Neuronal stem cell (in vitro differentiated cells): ENCODE measurements at regions not wholly inside any gene's neighbourhood (a gene's known extent, or its start where the extent isn't known, plus 50 kb on each side); places are given as distances from the start of the nearest gene placed in this dataset.
"Not testable (repeated sequence)": the region's sequence is repeated elsewhere in the genome, so short reads cannot be mapped to it uniquely, and the experiment has no call there.

Experiments used
- DNase-seq: peaks from one replicate; pipeline ENCODE4 v3.0.0-alpha.2; 2013; ENCODE audit warnings: low spot score
- H2AFZ ChIP-seq: one replicate; pipeline ENCODE4 v1.6.1; 2013; ENCODE audit warnings: mild to moderate bottlenecking, low read length, inconsistent platforms
- H2AK5ac ChIP-seq: 2 replicates; pipeline ENCODE4 v1.6.1; 2013; ENCODE audit warnings: low read depth, mild to moderate bottlenecking, inconsistent platforms, low read length, moderate library complexity, mixed read lengths
- H2BK120ac ChIP-seq: 2 replicates; pipeline ENCODE4 v1.6.1; 2013; ENCODE audit warnings: low read depth, mild to moderate bottlenecking, inconsistent platforms, low read length, moderate library complexity, mixed read lengths
- H2BK12ac ChIP-seq: one replicate; pipeline ENCODE4 v1.6.1; 2013; ENCODE audit warnings: low read length, inconsistent platforms
- H2BK15ac ChIP-seq: 2 replicates; pipeline ENCODE4 v1.6.1; 2013; ENCODE audit warnings: mild to moderate bottlenecking, low read length, inconsistent platforms, mixed read lengths
- H2BK5ac ChIP-seq: one replicate; pipeline ENCODE4 v1.6.1; 2013; ENCODE audit warnings: inconsistent platforms, mild to moderate bottlenecking, low read length, moderate library complexity
- H3K14ac ChIP-seq: one replicate; pipeline ENCODE4 v1.6.1; 2013; ENCODE audit warnings: low read length, inconsistent platforms
- H3K18ac ChIP-seq: 2 replicates; pipeline ENCODE4 v1.6.1; 2013; ENCODE audit warnings: low read length, inconsistent platforms
- H3K23ac ChIP-seq: 2 replicates; pipeline ENCODE4 v1.6.1; 2013; ENCODE audit warnings: low read depth, mild to moderate bottlenecking, mixed read lengths, low read length, inconsistent platforms; ENCODE audit not compliant: poor library complexity
- H3K27ac ChIP-seq: replicated peaks from 3 replicates; pipeline ENCODE4 v1.5.1; 2013; ENCODE audit warnings: low read length, inconsistent platforms
- H3K27me3 ChIP-seq, 3 experiments: 2 replicates each; pipeline ENCODE4 v1.6.1; 2013; ENCODE audit warnings: low read length in 3 of 3, mild to moderate bottlenecking in 2 of 3, inconsistent platforms in 1 of 3, low read depth in 1 of 3, mixed read lengths in 1 of 3, moderate library complexity in 1 of 3; ENCODE audit not compliant: control insufficient read depth in 3 of 3, insufficient read depth in 3 of 3
- H3K36me3 ChIP-seq, 2 donors: replicated peaks in 1 of 2; 2 replicates each; pipeline ENCODE4 v1.6.1; 2013; ENCODE audit warnings: low read length in 2 of 2; ENCODE audit not compliant: control insufficient read depth in 2 of 2, insufficient read depth in 2 of 2
- H3K4ac ChIP-seq: 2 replicates; pipeline ENCODE4 v1.6.1; 2013; ENCODE audit warnings: inconsistent platforms, mild to moderate bottlenecking, low read length, moderate library complexity
- H3K4me1 ChIP-seq, 2 donors: 1 replicate in 1 of 2; 2 replicates in 1 of 2; pipeline ENCODE4 v1.6.1; 2013; ENCODE audit warnings: low read length in 2 of 2, low read depth in 1 of 2; ENCODE audit not compliant: control insufficient read depth in 2 of 2, insufficient read depth in 1 of 2
- H3K4me2 ChIP-seq: one replicate; pipeline ENCODE4 v1.6.1; 2013; ENCODE audit warnings: mild to moderate bottlenecking, low read length, inconsistent platforms; ENCODE audit not compliant: insufficient read depth, poor library complexity, severe bottlenecking
- H3K4me3 ChIP-seq, 2 donors: 2 replicates each; pipeline ENCODE4 v1.5.1; 2013; ENCODE audit warnings: low read length in 2 of 2, mild to moderate bottlenecking in 2 of 2, inconsistent platforms in 1 of 2, moderate library complexity in 1 of 2
- H3K79me1 ChIP-seq: one replicate; pipeline ENCODE4 v1.6.1; 2013; ENCODE audit warnings: low read depth, mild to moderate bottlenecking, inconsistent platforms, low read length, moderate library complexity
- H3K9ac ChIP-seq: one replicate; pipeline ENCODE4 v1.6.1; 2013; ENCODE audit warnings: mild to moderate bottlenecking, low read depth, low read length, inconsistent platforms; ENCODE audit not compliant: poor library complexity
- H3K9me3 ChIP-seq, 2 donors: replicated peaks in 1 of 2; 2 replicates each; pipeline versions ENCODE3 to v1.6.1; 2013; ENCODE audit warnings: low read length in 2 of 2, mild to moderate bottlenecking in 2 of 2, inconsistent platforms in 1 of 2, low read depth in 1 of 2, mixed read lengths in 1 of 2, moderate library complexity in 1 of 2; ENCODE audit not compliant: control insufficient read depth in 2 of 2, insufficient read depth in 1 of 2
- H4K8ac ChIP-seq: one replicate; pipeline ENCODE4 v1.6.1; 2013; ENCODE audit warnings: low read depth, mild to moderate bottlenecking, inconsistent platforms, low read length, moderate library complexity
- H4K91ac ChIP-seq: one replicate; pipeline ENCODE4 v1.6.1; 2013; ENCODE audit warnings: low read length, low read depth, mild to moderate bottlenecking, inconsistent platforms; ENCODE audit not compliant: poor library complexity
- WGBS, 2 donors: extraction: QIAGEN DNeasy Blood & Tissue Kit; methylation state at CpG; one replicate each; pipeline ENCODE4 v1.1.7; 2013; ENCODE audit warnings: missing lambda C conversion rate in 2 of 2, mixed read lengths in 1 of 2; ENCODE audit not compliant: insufficient read length in 2 of 2, insufficient replicate concordance in 1 of 2; ENCODE audit errors: extremely low coverage in 2 of 2; 5-methylcytosine and 5-hydroxymethylcytosine counted together

DNA sequence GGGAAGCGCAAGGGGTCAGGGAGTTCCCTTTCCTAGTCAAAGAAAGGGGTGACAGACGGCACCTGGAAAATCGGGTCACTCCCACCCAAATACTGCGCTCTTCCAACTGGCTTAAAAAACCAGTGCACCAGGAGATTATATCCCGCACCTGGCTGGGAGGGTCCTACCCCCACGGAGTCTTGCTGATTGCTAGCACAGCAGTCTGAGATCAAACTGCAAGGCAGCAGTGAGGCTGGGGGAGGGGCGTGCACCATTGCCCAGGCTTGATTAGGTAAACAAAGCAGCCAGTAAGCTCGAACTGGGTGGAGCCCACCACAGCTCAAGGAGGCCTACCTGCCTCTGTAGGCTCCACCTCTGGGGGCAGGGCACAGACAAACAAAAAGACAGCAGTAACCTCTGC, 726.0 kb upstream of the MANEA start:
- not testable (repeated sequence) for H2BK12ac ChIP-seq, H3K18ac ChIP-seq, H3K9me3 ChIP-seq, H3K23ac ChIP-seq, H2BK5ac ChIP-seq, H4K91ac ChIP-seq, H3K79me1 ChIP-seq, H3K4ac ChIP-seq, H3K9ac ChIP-seq, H3K27me3 ChIP-seq, H4K8ac ChIP-seq, H2BK120ac ChIP-seq, H3K36me3 ChIP-seq, H3K27ac ChIP-seq, H2AK5ac ChIP-seq, H3K4me1 ChIP-seq, H3K4me2 ChIP-seq, DNase-seq, H3K4me3 ChIP-seq, H2BK15ac ChIP-seq, H3K14ac ChIP-seq, H2AFZ ChIP-seq
- no CpG with 5 or more reads among the region's 8 CpGs for WGBS, 2 donors

DNA sequence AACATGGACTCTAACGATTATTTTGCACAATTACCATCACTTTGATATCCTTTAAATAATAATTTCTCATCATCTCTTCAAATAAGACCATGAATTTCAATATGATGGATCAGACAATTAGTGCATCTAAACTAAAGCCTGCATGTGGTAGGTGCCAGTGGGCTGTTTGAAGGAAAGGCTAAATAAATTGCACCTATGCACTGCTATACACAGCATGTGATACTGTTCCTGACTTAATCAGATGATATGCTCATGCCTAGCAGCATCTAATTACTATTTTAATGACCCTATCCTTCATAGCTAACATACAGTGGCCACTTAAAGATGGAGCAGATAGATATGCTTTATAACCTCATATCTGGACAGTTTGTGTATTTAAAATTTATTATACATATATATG, 731.6 kb upstream of the MANEA start:
- DNase-seq, result no peak
- Histone ChIP-seq H4K8ac (no peak overlapping the region), H2AFZ (no peak overlapping the region), H3K18ac (no peak overlapping the region), H4K91ac (no peak overlapping the region), H3K9me3 (no peaks in the 10 kb centered on the region), H2BK15ac (no peak overlapping the region), H2BK12ac (no peak overlapping the region), H3K4me2 (no peak overlapping the region), H3K4ac (no peak overlapping the region), H3K36me3 (no peaks in the 10 kb centered on the region), H2BK120ac (no peak overlapping the region), H3K4me1 (no peaks in the 10 kb centered on the region), H3K4me3 (no peak overlapping the region), H2AK5ac (no peak overlapping the region), H3K9ac (no peak overlapping the region), H3K23ac (no peak overlapping the region), H3K27ac (no peak overlapping the region), H3K79me1 (no peaks in the 10 kb centered on the region), H3K27me3 (no peaks in the 10 kb centered on the region), H3K14ac (no peak overlapping the region), H2BK5ac (no peak overlapping the region)
- WGBS, 2 donors, result no CpG with 5 or more reads among the region's 1 CpG

DNA sequence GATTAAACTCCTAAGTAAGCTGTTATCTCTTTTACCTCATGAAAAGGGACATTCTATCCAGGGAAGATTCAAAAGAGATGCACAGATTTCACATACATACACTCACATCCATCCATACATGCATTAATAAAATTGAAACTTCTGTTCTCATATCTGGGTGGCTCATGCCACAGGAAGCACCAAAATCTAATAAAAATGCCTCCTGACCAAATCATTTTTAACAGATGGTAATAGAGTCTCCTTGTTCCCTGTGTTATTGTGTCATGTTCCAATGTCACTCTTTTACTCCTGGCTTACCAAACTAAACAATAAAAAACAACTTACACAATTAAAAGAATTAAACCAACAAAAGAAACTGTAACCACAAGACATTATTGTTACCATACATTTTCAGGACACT, 742.1 kb upstream of the MANEA start:
- Histone ChIP-seq H3K4me1 (no peaks in the 10 kb centered on the region), H3K36me3 (no peaks in the 10 kb centered on the region), H2BK15ac (no peak overlapping the region), H3K4me2 (no peak overlapping the region), H4K8ac (no peak overlapping the region), H3K79me1 (no peaks in the 10 kb centered on the region), H3K23ac (no peak overlapping the region), H2BK12ac (no peak overlapping the region), H2BK5ac (no peak overlapping the region), H2AFZ (no peak overlapping the region), H3K4ac (no peak overlapping the region), H4K91ac (no peak overlapping the region), H3K14ac (no peak overlapping the region), H3K27ac (no peak overlapping the region), H3K4me3 (no peak overlapping the region), H3K18ac (no peak overlapping the region), H2BK120ac (no peak overlapping the region), H3K27me3 (no peaks in the 10 kb centered on the region), H3K9me3 (no peaks in the 10 kb centered on the region), H3K9ac (no peak overlapping the region), H2AK5ac (no peak overlapping the region)
- DNase-seq, result no peak

DNA sequence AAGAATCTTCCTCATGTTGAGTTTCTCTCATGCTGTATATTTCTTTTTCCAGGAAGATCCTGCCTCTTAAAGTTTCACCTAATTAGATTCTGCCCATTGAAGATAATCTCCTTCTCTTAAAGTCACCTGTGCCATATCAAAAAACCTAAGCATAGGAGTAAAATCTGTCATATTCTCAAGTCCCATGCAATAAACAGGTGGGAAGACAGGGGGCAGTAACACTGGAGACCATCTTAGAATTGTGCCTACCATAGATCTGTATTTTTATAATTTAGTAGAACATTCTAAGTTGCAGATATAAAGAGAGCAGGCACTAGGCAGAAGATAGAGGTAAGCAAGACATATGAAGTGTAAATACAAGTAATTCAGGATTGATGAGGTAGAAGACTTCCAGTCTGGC, 763.5 kb upstream of the MANEA start:
- H3K18ac ChIP-seq, result no peak overlapping the region
- no peak for DNase-seq
- no peaks in the 10 kb centered on the region for H3K27me3 ChIP-seq
- H3K36me3 ChIP-seq, result no peaks in the 10 kb centered on the region
- H3K4me2 ChIP-seq, result no peak overlapping the region
- no peak overlapping the region for H2BK5ac ChIP-seq
- no peaks in the 10 kb centered on the region for H3K4me1 ChIP-seq
- no peak overlapping the region for H2AFZ ChIP-seq
- H3K23ac ChIP-seq, result no peak overlapping the region
- no peak overlapping the region for H2BK15ac ChIP-seq
- H2AK5ac ChIP-seq, result no peak overlapping the region
- H3K79me1 ChIP-seq, result no peaks in the 10 kb centered on the region
- H3K27ac ChIP-seq, result no peak overlapping the region
- no peak overlapping the region for H3K4me3 ChIP-seq
- no peak overlapping the region for H4K91ac ChIP-seq
- no peak overlapping the region for H3K14ac ChIP-seq
- H2BK12ac ChIP-seq, result no peak overlapping the region
- H2BK120ac ChIP-seq, result no peak overlapping the region
- no peaks in the 10 kb centered on the region for H3K9me3 ChIP-seq
- H4K8ac ChIP-seq, result no peak overlapping the region
- H3K9ac ChIP-seq, result no peak overlapping the region
- no peak overlapping the region for H3K4ac ChIP-seq
